Loucy (cell line): ENCODE measurements at regions not wholly inside any gene's neighbourhood (a gene's known extent, or its start where the extent isn't known, plus 50 kb on each side); places are given as distances from the start of the nearest gene placed in this dataset.

Experiments
- H2AFZ ChIP-seq: fragments of 200-600 bp; sonication (generic); 2 replicates; pipeline ENCODE4 v1.6.0; 2016; ENCODE audit warnings: antibody characterized with exemption, mild to moderate bottlenecking, low read length, moderate library complexity
- H3F3A ChIP-seq: fragments of 200-600 bp; 2 replicates; pipeline ENCODE4 v1.6.0; 2016; ENCODE audit warnings: antibody characterized with exemption, low read depth, mild to moderate bottlenecking
- H3K27me3 ChIP-seq: fragments of 200-600 bp; sonication (generic); 2 replicates; pipeline ENCODE4 v1.6.1; 2014; ENCODE audit warnings: low read length, mild to moderate bottlenecking; ENCODE audit not compliant: insufficient read depth, poor library complexity, severe bottlenecking
- H3K36me3 ChIP-seq: fragments of 200-600 bp; sonication (generic); 2 replicates; pipeline ENCODE4 v1.6.1; 2016; ENCODE audit warnings: low read length; ENCODE audit not compliant: insufficient read depth
- H3K4me1 ChIP-seq: fragments of 200-600 bp; sonication (generic); 2 replicates; pipeline ENCODE4 v1.5.1; 2014; ENCODE audit warnings: low read length, mild to moderate bottlenecking; ENCODE audit not compliant: insufficient read depth, poor library complexity, severe bottlenecking
- H3K4me2 ChIP-seq: fragments of 200-600 bp; sonication (generic); 2 replicates; pipeline ENCODE4 v1.6.0; 2014; ENCODE audit warnings: antibody characterized with exemption, low read length, low read depth, mild to moderate bottlenecking; ENCODE audit not compliant: poor library complexity, severe bottlenecking
- H3K4me3 ChIP-seq: fragments of 200-600 bp; sonication (generic); 2 replicates; pipeline ENCODE4 v1.5.1; 2014; ENCODE audit warnings: low read length, mild to moderate bottlenecking, mixed read lengths; ENCODE audit not compliant: poor library complexity, severe bottlenecking
- H3K79me2 ChIP-seq: fragments of 200-600 bp; sonication (generic); 2 replicates; pipeline ENCODE4 v1.6.1; 2014; ENCODE audit warnings: low read length; ENCODE audit not compliant: insufficient read depth
- H3K9ac ChIP-seq: fragments of 200-600 bp; sonication (generic); 2 replicates; pipeline ENCODE4 v1.6.0; 2014; ENCODE audit warnings: mild to moderate bottlenecking, low read depth, low read length, moderate library complexity; ENCODE audit not compliant: poor library complexity, severe bottlenecking
- H3K9me2 ChIP-seq: fragments of 200-600 bp; sonication (generic); replicated peaks from 2 replicates; pipeline ENCODE4 v1.6.1; 2016; ENCODE audit warnings: low read depth, low read length, mixed read lengths
- H3K9me3 ChIP-seq: fragments of 200-600 bp; sonication (generic); 2 replicates; pipeline ENCODE4 v1.6.1; 2014; ENCODE audit warnings: mild to moderate bottlenecking, antibody characterized with exemption, low read length, low read depth; ENCODE audit not compliant: insufficient read depth
- H4K20me1 ChIP-seq: fragments of 200-600 bp; sonication (generic); 2 replicates; pipeline ENCODE4 v1.6.0; 2014; ENCODE audit warnings: antibody characterized with exemption, low read length, mild to moderate bottlenecking; ENCODE audit not compliant: insufficient read depth, poor library complexity, severe bottlenecking
- CTCF ChIP-seq: fragments of 200-600 bp; sonication (generic); conservative IDR thresholded peaks from 2 replicates; pipeline ENCODE4 v1.5.1; 2014; ENCODE audit warnings: mild to moderate bottlenecking, antibody characterized with exemption, low read length
- EZH2phosphoT487 ChIP-seq: fragments of 200-600 bp; IDR thresholded peaks from 2 replicates; pipeline ENCODE4 v1.6.1; 2018; ENCODE audit warnings: antibody characterized with exemption, mild to moderate bottlenecking, moderate library complexity, borderline replicate concordance

GRCh38 chr3:95797081-95797480 lies 1017.3 kb upstream of the EPHA6 start:
- H3K4me2 ChIP-seq, result no peak overlapping the region

GRCh38 chr3:95798628-95799027 lies 1015.8 kb upstream of the EPHA6 start:
- Histone ChIP-seq H3K9me2 (no peaks in the 10 kb centered on the region), H3K79me2 (no peaks in the 10 kb centered on the region), H3K4me1 (no peaks in the 10 kb centered on the region), H3K36me3 (no peaks in the 10 kb centered on the region), H3K4me3 (no peak overlapping the region), H3K9me3 (no peaks in the 10 kb centered on the region), H4K20me1 (no peaks in the 10 kb centered on the region), H3K4me2 (no peak overlapping the region), H3K27me3 (no peaks in the 10 kb centered on the region), H3F3A (no peaks in the 10 kb centered on the region), H2AFZ (no peak overlapping the region), H3K9ac (no peak overlapping the region)
- TF ChIP-seq EZH2phosphoT487, result no peak
- no peak for TF ChIP-seq CTCF

More at GRCh38 chr3:95797081-95797480, 1017.3 kb upstream of the EPHA6 start:
- Histone ChIP-seq H2AFZ (no peak overlapping the region), H3K4me1 (no peaks in the 10 kb centered on the region), H3K9ac (no peak overlapping the region), H3K9me3 (no peaks in the 10 kb centered on the region), H3K36me3 (no peaks in the 10 kb centered on the region), H3K27me3 (no peaks in the 10 kb centered on the region), H4K20me1 (no peaks in the 10 kb centered on the region), H3K79me2 (no peaks in the 10 kb centered on the region), H3K4me3 (no peak overlapping the region), H3K9me2 (no peaks in the 10 kb centered on the region), H3F3A (no peaks in the 10 kb centered on the region)
- no peak for TF ChIP-seq EZH2phosphoT487
- TF ChIP-seq CTCF, result no peak

- no peaks in the 10 kb centered on the region for H3K9me3 ChIP-seq
- no peaks in the 10 kb centered on the region for H3F3A ChIP-seq
- H3K9ac ChIP-seq, result no peak overlapping the region
- H3K79me2 ChIP-seq, result no peaks in the 10 kb centered on the region
- no peaks in the 10 kb centered on the region for H3K9me2 ChIP-seq
- TF ChIP-seq CTCF (no peak), EZH2phosphoT487 (no peak)
- H4K20me1 ChIP-seq, result peaks cover 4% of the 10 kb centered on the region
- no peak overlapping the region for H3K4me2 ChIP-seq
- no peaks in the 10 kb centered on the region for H3K36me3 ChIP-seq
- H3K4me3 ChIP-seq, result no peak overlapping the region
- no peaks in the 10 kb centered on the region for H3K27me3 ChIP-seq
- no peaks in the 10 kb centered on the region for H3K4me1 ChIP-seq
- H2AFZ ChIP-seq, result no peak overlapping the region
These were observed 1003.9 kb upstream of the EPHA6 start for GRCh38 chr3:95810462-95810861.
